ENCODE measurements at regions not wholly inside any gene's neighbourhood (a gene's known extent, or its start where the extent isn't known, plus 50 kb on each side); places are given as distances from the start of the nearest gene placed in this dataset.

GRCh38 chr14:104465482-104466390, 113.8 kb upstream of the C14orf180 start:
- H3K4me1 ChIP-seq (ENCODE audit: insufficient read depth, low read length): peaks cover 11% of the 10 kb centered on the region
- DNase-seq: no peak
- Mint-ChIP-seq H3K4me1 (ENCODE audit: low read depth) (peaks cover 9% of the 10 kb centered on the region), H3K9me3 (no peaks in the 10 kb centered on the region), H3K27me3 (peaks cover 55% of the 10 kb centered on the region), H3K36me3 (ENCODE audit: low read depth) (no peaks in the 10 kb centered on the region), H3K4me3 (no peak overlapping the region), H3K27ac (no peak overlapping the region)
- H3K27me3 ChIP-seq (ENCODE audit: control insufficient read depth in 1 of 2, insufficient read depth in 2 of 2, low read length in 2 of 2): peaks cover 15 to 24% of the 10 kb centered on the region in 2 experiments
- ChIA-PET POLR2A (no interaction called here), CTCF (no interaction called here)
- H3K9me3 ChIP-seq (ENCODE audit: control insufficient read depth in 1 of 2, insufficient read depth in 1 of 2, low read length in 2 of 2): peaks cover 0 to 5% of the 10 kb centered on the region in 2 experiments
- H3K36me3 ChIP-seq (ENCODE audit: insufficient read depth, low read length): no peaks in the 10 kb centered on the region
- TF ChIP-seq CTCF (IDR thresholded peaks at IDR 0.05): no peak
- no peak overlapping the region for H3K4me3 ChIP-seq (ENCODE audit: low read length)
- ATAC-seq (ENCODE audit: poor library complexity): no peak
- intact Hi-C loops (cut with DNase I, micrococcal nuclease): no loop called here
- no peak overlapping the region for H3K27ac ChIP-seq (ENCODE audit: low read depth in 1 of 2, low read length in 2 of 2)

- Mint-ChIP-seq H3K4me3 (no peak overlapping the region), H3K27me3 (peaks cover 48% of the 10 kb centered on the region), H3K4me1 (ENCODE audit: low read depth) (peaks cover 5% of the 10 kb centered on the region), H3K9me3 (no peaks in the 10 kb centered on the region), H3K27ac (no peak overlapping the region), H3K36me3 (ENCODE audit: low read depth) (no peaks in the 10 kb centered on the region)
- ChIA-PET POLR2A (no interaction called here), CTCF (no interaction called here)
- peaks cover under 1% of the 10 kb centered on the region for H3K4me1 ChIP-seq (ENCODE audit: insufficient read depth, low read length)
- no peak overlapping the region for H3K4me3 ChIP-seq (ENCODE audit: low read length)
- ATAC-seq (ENCODE audit: poor library complexity) (no peak), DNase-seq (no peak)
- peaks cover 2 to 14% of the 10 kb centered on the region in 2 experiments for H3K27me3 ChIP-seq (ENCODE audit: control insufficient read depth in 1 of 2, insufficient read depth in 2 of 2, low read length in 2 of 2)
- no peak for TF ChIP-seq CTCF (IDR thresholded peaks at IDR 0.05)
- H3K36me3 ChIP-seq (ENCODE audit: insufficient read depth, low read length): no peaks in the 10 kb centered on the region
- no peaks in the 10 kb centered on the region for H3K9me3 ChIP-seq (ENCODE audit: control insufficient read depth in 1 of 2, insufficient read depth in 1 of 2, low read length in 2 of 2)
- intact Hi-C loops (cut with DNase I, micrococcal nuclease): no loop called here
- H3K27ac ChIP-seq (ENCODE audit: low read depth in 1 of 2, low read length in 2 of 2): no peak overlapping the region
These were observed 112.3 kb upstream of the C14orf180 start for GRCh38 chr14:104467236-104467635.

- ChIA-PET POLR2A (no interaction called here), CTCF (no interaction called here)
- Mint-ChIP-seq H3K4me3 (no peak overlapping the region), H3K36me3 (ENCODE audit: low read depth) (no peaks in the 10 kb centered on the region), H3K9me3 (no peaks in the 10 kb centered on the region), H3K4me1 (ENCODE audit: low read depth) (peaks cover 4% of the 10 kb centered on the region), H3K27me3 (peaks cover 45% of the 10 kb centered on the region), H3K27ac (no peak overlapping the region)
- no peaks in the 10 kb centered on the region for H3K9me3 ChIP-seq (ENCODE audit: control insufficient read depth in 1 of 2, insufficient read depth in 1 of 2, low read length in 2 of 2)
- no peaks in the 10 kb centered on the region for H3K4me1 ChIP-seq (ENCODE audit: insufficient read depth, low read length)
- no peak overlapping the region for H3K27ac ChIP-seq (ENCODE audit: low read depth in 1 of 2, low read length in 2 of 2)
- no peak for ATAC-seq (ENCODE audit: poor library complexity)
- intact Hi-C loops (cut with DNase I, micrococcal nuclease): no loop called here
- H3K27me3 ChIP-seq (ENCODE audit: control insufficient read depth in 1 of 2, insufficient read depth in 2 of 2, low read length in 2 of 2): peaks cover 0 to 11% of the 10 kb centered on the region in 2 experiments
- no peaks in the 10 kb centered on the region for H3K36me3 ChIP-seq (ENCODE audit: insufficient read depth, low read length)
- TF ChIP-seq CTCF (IDR thresholded peaks at IDR 0.05): no peak
- H3K4me3 ChIP-seq (ENCODE audit: low read length): no peak overlapping the region
- no peak for DNase-seq
These were observed 111.9 kb upstream of the C14orf180 start for GRCh38 chr14:104467641-104468040.
